ENCODE measurements at regions not wholly inside any gene's neighbourhood (a gene's known extent, or its start where the extent isn't known, plus 50 kb on each side); places are given as distances from the start of the nearest gene placed in this dataset.
A peak's percentile ranks its signal among the peaks of the same experiment; 100 is the strongest.

DNA sequence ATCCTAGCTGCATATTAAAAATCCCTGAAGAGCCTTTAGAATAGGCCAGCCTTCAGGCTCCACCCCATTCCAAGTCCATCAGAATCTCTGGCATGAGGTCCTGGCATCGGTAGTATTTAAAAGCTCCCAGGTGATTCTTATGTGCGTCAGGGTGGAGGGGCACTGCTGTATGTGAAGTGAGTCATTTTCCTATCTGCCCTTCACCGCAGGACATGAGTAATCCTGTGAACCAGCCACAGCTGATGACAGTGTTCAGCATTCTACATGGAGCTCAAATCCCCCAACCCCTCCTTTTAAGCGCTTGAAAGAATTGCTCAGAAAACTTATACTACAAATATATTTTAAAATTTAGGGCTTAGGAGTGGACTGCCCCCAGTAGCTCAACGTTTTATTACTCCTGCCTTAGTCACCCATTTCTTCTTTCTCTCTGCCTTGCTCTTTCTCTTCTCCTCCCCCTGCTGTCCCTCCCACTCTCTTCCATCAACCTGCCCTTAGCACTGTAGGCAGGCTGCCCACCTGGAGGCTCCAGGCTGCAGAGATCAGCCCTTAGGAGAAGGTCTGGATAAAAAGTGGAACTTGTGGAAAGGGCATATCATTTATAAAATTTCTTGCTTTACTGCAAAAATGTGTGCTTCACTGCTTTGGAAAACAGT, 73.8 kb upstream of the ZNF281 start:
- H2AFZ ChIP-seq, result peak overlapping the region; percentile 43; the same call in 1 of the 2 replicates
- H3K27me3 ChIP-seq (ENCODE audit: insufficient read depth), result no peaks in the 10 kb centered on the region
- Mint-ChIP-seq H3K27ac (no peak overlapping the region), H3K4me3 (no peak overlapping the region; the same call in 2 of the 3 replicates), H3K27me3 (ENCODE audit: insufficient read depth, low read depth, poor library complexity) (peaks cover 7% of the 10 kb centered on the region), H3K36me3 (ENCODE audit: low read depth) (0 out of 3 replicates have a peak, but pooled peaks cover 6% of the 10 kb centered on the region), H3K9me3 (no peaks in the 10 kb centered on the region), H3K4me1 (peaks cover 16% of the 10 kb centered on the region)
- no peaks in the 10 kb centered on the region for H3K36me3 ChIP-seq (ENCODE audit: insufficient read depth)
- TF ChIP-seq, protein P1, sequence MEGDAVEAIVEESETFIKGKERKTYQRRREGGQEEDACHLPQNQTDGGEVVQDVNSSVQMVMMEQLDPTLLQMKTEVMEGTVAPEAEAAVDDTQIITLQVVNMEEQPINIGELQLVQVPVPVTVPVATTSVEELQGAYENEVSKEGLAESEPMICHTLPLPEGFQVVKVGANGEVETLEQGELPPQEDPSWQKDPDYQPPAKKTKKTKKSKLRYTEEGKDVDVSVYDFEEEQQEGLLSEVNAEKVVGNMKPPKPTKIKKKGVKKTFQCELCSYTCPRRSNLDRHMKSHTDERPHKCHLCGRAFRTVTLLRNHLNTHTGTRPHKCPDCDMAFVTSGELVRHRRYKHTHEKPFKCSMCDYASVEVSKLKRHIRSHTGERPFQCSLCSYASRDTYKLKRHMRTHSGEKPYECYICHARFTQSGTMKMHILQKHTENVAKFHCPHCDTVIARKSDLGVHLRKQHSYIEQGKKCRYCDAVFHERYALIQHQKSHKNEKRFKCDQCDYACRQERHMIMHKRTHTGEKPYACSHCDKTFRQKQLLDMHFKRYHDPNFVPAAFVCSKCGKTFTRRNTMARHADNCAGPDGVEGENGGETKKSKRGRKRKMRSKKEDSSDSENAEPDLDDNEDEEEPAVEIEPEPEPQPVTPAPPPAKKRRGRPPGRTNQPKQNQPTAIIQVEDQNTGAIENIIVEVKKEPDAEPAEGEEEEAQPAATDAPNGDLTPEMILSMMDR (conservative IDR thresholded peaks at IDR 0.05; ENCODE audit: low read depth in 2 of 2), result no peak; a peak in 1 of 4 replicates
- TF ChIP-seq JUNB (IDR thresholded peaks at IDR 0.05; ENCODE audit: unreplicated experiment) (no peak), EZH2phosphoT487 (IDR thresholded peaks at IDR 0.05; ENCODE audit: unreplicated experiment) (no peak)
- peaks cover 12% of the 10 kb centered on the region for H3K4me1 ChIP-seq (ENCODE audit: insufficient read depth)
- H3K4me3 ChIP-seq, result no peak overlapping the region
- H3K79me2 ChIP-seq (replicated peaks; ENCODE audit: insufficient read depth), result no peaks in the 10 kb centered on the region
- H3K9me2 ChIP-seq (ENCODE audit: insufficient read depth), result no peaks in the 10 kb centered on the region
- H3F3A ChIP-seq (replicated peaks; ENCODE audit: low read depth), result peaks cover 8% of the 10 kb centered on the region; the same call in 1 of the 2 replicates
- peak; percentile 64 for ATAC-seq
- 0 out of 2 replicates have a peak overlapping the region, but pooled peaks have one; percentile 43 for H3K4me2 ChIP-seq
- H3K27ac ChIP-seq (ENCODE audit: low read depth), result no peak overlapping the region
- peak; percentile 42 for DNase-seq (ENCODE audit: low spot score)
- H4K20me1 ChIP-seq (replicated peaks; ENCODE audit: insufficient read depth), result no peaks in the 10 kb centered on the region

DNA sequence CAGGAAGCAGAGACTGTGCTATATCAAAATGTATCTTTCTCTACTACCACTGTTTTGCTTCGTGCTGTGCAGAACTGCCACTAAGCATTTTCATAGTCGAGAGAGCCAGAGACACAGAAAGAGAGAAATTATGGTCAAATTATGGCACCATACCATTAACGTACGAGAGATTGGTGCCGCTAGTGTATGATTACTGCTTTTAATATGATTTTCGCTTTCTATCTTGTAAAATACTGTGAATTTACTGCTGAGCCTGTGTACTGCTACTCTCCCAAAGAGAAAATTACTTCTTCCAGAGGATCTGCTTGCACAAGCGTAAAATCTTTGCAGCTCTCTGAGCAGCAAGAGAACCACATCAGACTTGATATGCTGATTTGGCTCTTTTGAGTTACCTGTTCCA, 71.1 kb upstream of the ZNF281 start:
- H3K4me3 ChIP-seq, result no peak overlapping the region
- H3K79me2 ChIP-seq (replicated peaks; ENCODE audit: insufficient read depth), result no peaks in the 10 kb centered on the region
- H3F3A ChIP-seq (replicated peaks; ENCODE audit: low read depth), result peaks cover 16% of the 10 kb centered on the region
- H3K9me3 Mint-ChIP-seq, result no peaks in the 10 kb centered on the region
- no peak overlapping the region for H2AFZ ChIP-seq
- H3K27me3 Mint-ChIP-seq (ENCODE audit: insufficient read depth, low read depth, poor library complexity), result peaks cover 8% of the 10 kb centered on the region
- H3K9me2 ChIP-seq (ENCODE audit: insufficient read depth), result no peaks in the 10 kb centered on the region
- no peak overlapping the region for H3K4me2 ChIP-seq
- no peaks in the 10 kb centered on the region for H3K27me3 ChIP-seq (ENCODE audit: insufficient read depth)
- H3K4me1 Mint-ChIP-seq, result peaks cover 12% of the 10 kb centered on the region
- no peak overlapping the region for H3K27ac Mint-ChIP-seq
- no peaks in the 10 kb centered on the region; the same call in 1 of the 2 replicates for H3K36me3 ChIP-seq (ENCODE audit: insufficient read depth)
- no peak for DNase-seq (ENCODE audit: low spot score)
- H3K27ac ChIP-seq (ENCODE audit: low read depth), result no peak overlapping the region
- H4K20me1 ChIP-seq (replicated peaks; ENCODE audit: insufficient read depth), result no peaks in the 10 kb centered on the region; the same call in 1 of the 2 replicates
- H3K4me3 Mint-ChIP-seq, result no peak overlapping the region
- peaks cover 19% of the 10 kb centered on the region for H3K4me1 ChIP-seq (ENCODE audit: insufficient read depth)
- peaks cover 11% of the 10 kb centered on the region for H3K36me3 Mint-ChIP-seq (ENCODE audit: low read depth)
- ATAC-seq, result no peak
- TF ChIP-seq REST (IDR thresholded peaks at IDR 0.05; ENCODE audit: unreplicated experiment) (no peak), ZNF114 (CRISPR knock-in tag; IDR thresholded peaks at IDR 0.05) (no peak), NANOG (IDR thresholded peaks at IDR 0.05; ENCODE audit: borderline replicate concordance) (no peak), STAT1 (IDR thresholded peaks at IDR 0.05; ENCODE audit: unreplicated experiment) (no peak)
- TF ChIP-seq, protein P2, sequence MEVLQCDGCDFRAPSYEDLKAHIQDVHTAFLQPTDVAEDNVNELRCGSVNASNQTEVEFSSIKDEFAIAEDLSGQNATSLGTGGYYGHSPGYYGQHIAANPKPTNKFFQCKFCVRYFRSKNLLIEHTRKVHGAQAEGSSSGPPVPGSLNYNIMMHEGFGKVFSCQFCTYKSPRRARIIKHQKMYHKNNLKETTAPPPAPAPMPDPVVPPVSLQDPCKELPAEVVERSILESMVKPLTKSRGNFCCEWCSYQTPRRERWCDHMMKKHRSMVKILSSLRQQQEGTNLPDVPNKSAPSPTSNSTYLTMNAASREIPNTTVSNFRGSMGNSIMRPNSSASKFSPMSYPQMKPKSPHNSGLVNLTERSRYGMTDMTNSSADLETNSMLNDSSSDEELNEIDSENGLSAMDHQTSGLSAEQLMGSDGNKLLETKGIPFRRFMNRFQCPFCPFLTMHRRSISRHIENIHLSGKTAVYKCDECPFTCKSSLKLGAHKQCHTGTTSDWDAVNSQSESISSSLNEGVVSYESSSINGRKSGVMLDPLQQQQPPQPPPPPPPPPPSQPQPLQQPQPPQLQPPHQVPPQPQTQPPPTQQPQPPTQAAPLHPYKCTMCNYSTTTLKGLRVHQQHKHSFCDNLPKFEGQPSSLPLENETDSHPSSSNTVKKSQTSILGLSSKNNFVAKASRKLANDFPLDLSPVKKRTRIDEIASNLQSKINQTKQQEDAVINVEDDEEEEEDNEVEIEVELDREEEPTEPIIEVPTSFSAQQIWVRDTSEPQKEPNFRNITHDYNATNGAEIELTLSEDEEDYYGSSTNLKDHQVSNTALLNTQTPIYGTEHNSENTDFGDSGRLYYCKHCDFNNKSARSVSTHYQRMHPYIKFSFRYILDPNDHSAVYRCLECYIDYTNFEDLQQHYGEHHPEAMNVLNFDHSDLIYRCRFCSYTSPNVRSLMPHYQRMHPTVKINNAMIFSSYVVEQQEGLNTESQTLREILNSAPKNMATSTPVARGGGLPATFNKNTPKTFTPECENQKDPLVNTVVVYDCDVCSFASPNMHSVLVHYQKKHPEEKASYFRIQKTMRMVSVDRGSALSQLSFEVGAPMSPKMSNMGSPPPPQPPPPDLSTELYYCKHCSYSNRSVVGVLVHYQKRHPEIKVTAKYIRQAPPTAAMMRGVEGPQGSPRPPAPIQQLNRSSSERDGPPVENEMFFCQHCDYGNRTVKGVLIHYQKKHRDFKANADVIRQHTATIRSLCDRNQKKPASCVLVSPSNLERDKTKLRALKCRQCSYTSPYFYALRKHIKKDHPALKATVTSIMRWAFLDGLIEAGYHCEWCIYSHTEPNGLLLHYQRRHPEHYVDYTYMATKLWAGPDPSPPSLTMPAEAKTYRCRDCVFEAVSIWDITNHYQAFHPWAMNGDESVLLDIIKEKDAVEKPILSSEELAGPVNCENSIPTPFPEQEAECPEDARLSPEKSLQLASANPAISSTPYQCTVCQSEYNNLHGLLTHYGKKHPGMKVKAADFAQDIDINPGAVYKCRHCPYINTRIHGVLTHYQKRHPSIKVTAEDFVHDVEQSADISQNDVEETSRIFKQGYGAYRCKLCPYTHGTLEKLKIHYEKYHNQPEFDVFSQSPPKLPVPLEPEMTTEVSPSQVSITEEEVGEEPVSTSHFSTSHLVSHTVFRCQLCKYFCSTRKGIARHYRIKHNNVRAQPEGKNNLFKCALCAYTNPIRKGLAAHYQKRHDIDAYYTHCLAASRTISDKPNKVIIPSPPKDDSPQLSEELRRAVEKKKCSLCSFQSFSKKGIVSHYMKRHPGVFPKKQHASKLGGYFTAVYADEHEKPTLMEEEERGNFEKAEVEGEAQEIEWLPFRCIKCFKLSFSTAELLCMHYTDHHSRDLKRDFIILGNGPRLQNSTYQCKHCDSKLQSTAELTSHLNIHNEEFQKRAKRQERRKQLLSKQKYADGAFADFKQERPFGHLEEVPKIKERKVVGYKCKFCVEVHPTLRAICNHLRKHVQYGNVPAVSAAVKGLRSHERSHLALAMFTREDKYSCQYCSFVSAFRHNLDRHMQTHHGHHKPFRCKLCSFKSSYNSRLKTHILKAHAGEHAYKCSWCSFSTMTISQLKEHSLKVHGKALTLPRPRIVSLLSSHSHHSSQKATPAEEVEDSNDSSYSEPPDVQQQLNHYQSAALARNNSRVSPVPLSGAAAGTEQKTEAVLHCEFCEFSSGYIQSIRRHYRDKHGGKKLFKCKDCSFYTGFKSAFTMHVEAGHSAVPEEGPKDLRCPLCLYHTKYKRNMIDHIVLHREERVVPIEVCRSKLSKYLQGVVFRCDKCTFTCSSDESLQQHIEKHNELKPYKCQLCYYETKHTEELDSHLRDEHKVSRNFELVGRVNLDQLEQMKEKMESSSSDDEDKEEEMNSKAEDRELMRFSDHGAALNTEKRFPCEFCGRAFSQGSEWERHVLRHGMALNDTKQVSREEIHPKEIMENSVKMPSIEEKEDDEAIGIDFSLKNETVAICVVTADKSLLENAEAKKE (CRISPR knock-in tag; IDR thresholded peaks at IDR 0.05), result no peak

All from GM23338 (cell line).